ENCODE measurements at regions not wholly inside any gene's neighbourhood (a gene's known extent, or its start where the extent isn't known, plus 50 kb on each side); places are given as distances from the start of the nearest gene placed in this dataset.

GRCh38 chr15:79172032-79172481, 81.5 kb upstream of the RASGRF1 start:
- Mint-ChIP-seq H3K36me3 (no peaks in the 10 kb centered on the region), H3K27me3 (peaks cover 31% of the 10 kb centered on the region), H3K27ac (no peak overlapping the region), H3K9me3 (no peaks in the 10 kb centered on the region), H3K4me3 (no peak overlapping the region), H3K4me1 (no peaks in the 10 kb centered on the region)

GRCh38 chr15:79171320-79172031, 80.9 kb upstream of the RASGRF1 start:
- no peak overlapping the region for H3K27ac Mint-ChIP-seq
- H3K4me3 Mint-ChIP-seq, result no peak overlapping the region
- H3K36me3 Mint-ChIP-seq, result no peaks in the 10 kb centered on the region
- H3K27me3 Mint-ChIP-seq, result peaks cover 29% of the 10 kb centered on the region
- H3K9me3 Mint-ChIP-seq, result no peaks in the 10 kb centered on the region
- H3K4me1 Mint-ChIP-seq, result no peaks in the 10 kb centered on the region

GRCh38 chr15:79170256-79170664, 79.7 kb upstream of the RASGRF1 start:
- H3K4me1 Mint-ChIP-seq, result peaks cover 0 to 3% (median 0%) of the 10 kb centered on the region in 3 donors
- H3K4me3 Mint-ChIP-seq, result no peak overlapping the region
- no peaks in the 10 kb centered on the region for H3K36me3 Mint-ChIP-seq
- H3K27me3 Mint-ChIP-seq, result peaks cover 25% of the 10 kb centered on the region
- H3K27ac Mint-ChIP-seq, result peak overlapping the region in 2 of 3 donors; percentile 20 to 31
- H3K9me3 Mint-ChIP-seq, result peaks cover 0 to 5% (median 1%) of the 10 kb centered on the region in 3 donors

GRCh38 chr15:79169526-79170133, 79.0 kb upstream of the RASGRF1 start:
- Mint-ChIP-seq H3K27me3 (peaks cover 25% of the 10 kb centered on the region), H3K4me3 (no peak overlapping the region), H3K9me3 (peaks cover 0 to 8% (median 5%) of the 10 kb centered on the region in 3 donors), H3K27ac (no peak overlapping the region), H3K36me3 (no peaks in the 10 kb centered on the region), H3K4me1 (peaks cover 0 to 3% (median 0%) of the 10 kb centered on the region in 3 donors)

- peaks cover 0 to 8% (median 5%) of the 10 kb centered on the region in 3 donors for H3K9me3 Mint-ChIP-seq
- H3K4me3 Mint-ChIP-seq, result no peak overlapping the region
- H3K27me3 Mint-ChIP-seq, result peaks cover 29% of the 10 kb centered on the region
- no peak overlapping the region for H3K27ac Mint-ChIP-seq
- H3K36me3 Mint-ChIP-seq, result no peaks in the 10 kb centered on the region
- peaks cover 0 to 3% (median 0%) of the 10 kb centered on the region in 3 donors for H3K4me1 Mint-ChIP-seq
Measured at GRCh38 chr15:79168922-79169456, 78.4 kb upstream of the RASGRF1 start.

- Mint-ChIP-seq H3K27ac (no peak overlapping the region), H3K36me3 (no peaks in the 10 kb centered on the region), H3K9me3 (peaks cover 0 to 8% (median 5%) of the 10 kb centered on the region in 3 donors), H3K4me3 (no peak overlapping the region), H3K27me3 (peaks cover 26% of the 10 kb centered on the region), H3K4me1 (peaks cover 0 to 3% (median 0%) of the 10 kb centered on the region in 3 donors)
Measured at GRCh38 chr15:79167776-79168175, 77.2 kb upstream of the RASGRF1 start.

GRCh38 chr15:79166311-79166955, 75.9 kb upstream of the RASGRF1 start:
- H3K36me3 Mint-ChIP-seq, result no peaks in the 10 kb centered on the region
- H3K27ac Mint-ChIP-seq, result no peak overlapping the region
- H3K4me3 Mint-ChIP-seq, result peak overlapping the region in 1 of 4 donors; percentile 4
- peaks cover 0 to 3% (median 0%) of the 10 kb centered on the region in 3 donors for H3K4me1 Mint-ChIP-seq
- peaks cover 18% of the 10 kb centered on the region for H3K27me3 Mint-ChIP-seq
- H3K9me3 Mint-ChIP-seq, result peaks cover 0 to 8% (median 5%) of the 10 kb centered on the region in 3 donors

GRCh38 chr15:79164465-79164864, 73.9 kb upstream of the RASGRF1 start:
- Mint-ChIP-seq H3K4me1 (peaks cover 0 to 3% (median 0%) of the 10 kb centered on the region in 3 donors), H3K36me3 (no peaks in the 10 kb centered on the region), H3K27ac (no peak overlapping the region), H3K4me3 (no peak overlapping the region), H3K27me3 (peaks cover 11% of the 10 kb centered on the region), H3K9me3 (peaks cover 0 to 8% (median 5%) of the 10 kb centered on the region in 3 donors)

GRCh38 chr15:79164043-79164442, 73.5 kb upstream of the RASGRF1 start:
- H3K27me3 Mint-ChIP-seq, result peaks cover 9% of the 10 kb centered on the region
- H3K4me1 Mint-ChIP-seq, result peaks cover 0 to 3% (median 0%) of the 10 kb centered on the region in 3 donors
- H3K27ac Mint-ChIP-seq, result no peak overlapping the region
- no peak overlapping the region for H3K4me3 Mint-ChIP-seq
- H3K36me3 Mint-ChIP-seq, result no peaks in the 10 kb centered on the region
- peaks cover 0 to 8% (median 5%) of the 10 kb centered on the region in 3 donors for H3K9me3 Mint-ChIP-seq

GRCh38 chr15:79163395-79163794, 72.8 kb upstream of the RASGRF1 start:
- Mint-ChIP-seq H3K9me3 (peaks cover 0 to 8% (median 5%) of the 10 kb centered on the region in 3 donors), H3K4me1 (peaks cover 0 to 3% (median 0%) of the 10 kb centered on the region in 3 donors), H3K27me3 (peaks cover 9% of the 10 kb centered on the region), H3K4me3 (no peak overlapping the region), H3K36me3 (no peaks in the 10 kb centered on the region), H3K27ac (no peak overlapping the region)

GRCh38 chr15:79161837-79162508, 71.4 kb upstream of the RASGRF1 start:
- Mint-ChIP-seq H3K4me3 (no peak overlapping the region), H3K27ac (no peak overlapping the region), H3K36me3 (no peaks in the 10 kb centered on the region), H3K27me3 (peaks cover 6% of the 10 kb centered on the region), H3K4me1 (peaks cover 0 to 3% (median 0%) of the 10 kb centered on the region in 3 donors), H3K9me3 (peaks cover 0 to 8% (median 5%) of the 10 kb centered on the region in 3 donors)

GRCh38 chr15:79160211-79160610, 69.6 kb upstream of the RASGRF1 start:
- Mint-ChIP-seq H3K36me3 (no peaks in the 10 kb centered on the region), H3K27ac (no peak overlapping the region), H3K4me3 (no peak overlapping the region), H3K4me1 (no peaks in the 10 kb centered on the region), H3K27me3 (peaks cover 6% of the 10 kb centered on the region), H3K9me3 (peaks cover 0 to 4% (median 3%) of the 10 kb centered on the region in 3 donors)

- Mint-ChIP-seq H3K4me3 (no peak overlapping the region), H3K27me3 (peaks cover 5% of the 10 kb centered on the region), H3K4me1 (no peaks in the 10 kb centered on the region), H3K36me3 (no peaks in the 10 kb centered on the region), H3K27ac (no peak overlapping the region), H3K9me3 (no peaks in the 10 kb centered on the region)
Measured at GRCh38 chr15:79157631-79158592, 67.3 kb upstream of the RASGRF1 start.
